ENCODE measurements at regions not wholly inside any gene's neighbourhood (a gene's known extent, or its start where the extent isn't known, plus 50 kb on each side); places are given as distances from the start of the nearest gene placed in this dataset.
"Not testable (repeated sequence)": the region's sequence is repeated elsewhere in the genome, so short reads cannot be mapped to it uniquely, and the experiment has no call there.

DNA sequence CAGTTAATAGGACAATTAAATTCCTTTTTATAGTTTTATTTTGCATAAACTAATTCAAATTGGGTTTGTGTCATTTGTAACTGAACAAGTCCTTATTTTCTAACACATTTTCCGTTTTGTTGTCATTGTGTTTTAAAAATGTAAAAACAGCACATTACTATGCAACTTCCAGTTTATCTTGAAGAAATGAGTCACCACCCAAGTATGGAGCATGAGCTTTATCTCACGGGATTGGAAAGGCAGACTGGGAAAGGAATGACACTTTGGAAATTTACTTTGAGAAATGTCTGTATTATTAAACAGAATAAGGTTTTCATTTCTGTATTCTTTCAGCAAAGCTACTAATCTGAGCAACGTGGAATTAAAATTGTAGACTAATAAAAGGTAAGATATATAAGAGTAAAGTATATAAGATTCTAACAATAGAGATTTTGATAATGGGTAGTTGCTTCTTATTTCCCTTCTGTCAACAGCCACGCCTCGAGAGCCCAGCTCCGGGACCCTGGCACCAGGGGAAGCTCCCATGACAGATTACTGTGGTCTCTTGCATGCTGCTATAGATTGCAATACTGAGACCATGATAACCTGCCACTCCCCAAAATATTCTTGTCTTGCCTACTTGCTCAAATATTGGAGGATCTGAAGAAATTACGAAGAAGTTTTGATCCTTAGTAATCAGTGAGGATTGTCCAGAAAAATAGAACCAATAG, 433.1 kb downstream of the CHSY3 start:
- Mint-ChIP-seq H3K9me3 (peaks cover 11% of the 10 kb centered on the region), H3K4me1 (ENCODE audit: low read depth in 2 of 2) (no peaks in the 10 kb centered on the region), H3K27me3 (no peaks in the 10 kb centered on the region), H3K36me3 (no peaks in the 10 kb centered on the region), H3K4me3 (no peak overlapping the region), H3K27ac (no peak overlapping the region)
- no peak for ATAC-seq
- DNase-seq (ENCODE audit: low spot score): no peak

- DNase-seq (ENCODE audit: low spot score): no peak
- H3K9me3 Mint-ChIP-seq: peaks cover 8% of the 10 kb centered on the region
- H3K4me1 Mint-ChIP-seq (ENCODE audit: low read depth in 2 of 2): no peaks in the 10 kb centered on the region
- H3K4me3 Mint-ChIP-seq: no peak overlapping the region
- H3K36me3 Mint-ChIP-seq: no peaks in the 10 kb centered on the region
- no peak for ATAC-seq
- H3K27ac Mint-ChIP-seq: no peak overlapping the region
- H3K27me3 Mint-ChIP-seq: no peaks in the 10 kb centered on the region
These were observed 430.9 kb downstream of the CHSY3 start for GRCh38 chr5:130335117-130335516.

- Mint-ChIP-seq H3K27me3 (no peaks in the 10 kb centered on the region), H3K9me3 (peaks cover 9% of the 10 kb centered on the region), H3K27ac (no peak overlapping the region), H3K4me3 (no peak overlapping the region), H3K36me3 (no peaks in the 10 kb centered on the region), H3K4me1 (ENCODE audit: low read depth in 2 of 2) (no peaks in the 10 kb centered on the region)
- no peak for ATAC-seq
- DNase-seq (ENCODE audit: low spot score): no peak
These were observed 428.8 kb downstream of the CHSY3 start for GRCh38 chr5:130333089-130333488.

GRCh38 chr5:130331332-130331731, 427.1 kb downstream of the CHSY3 start:
- H3K27ac Mint-ChIP-seq: no peak overlapping the region
- no peaks in the 10 kb centered on the region for H3K36me3 Mint-ChIP-seq
- H3K4me1 Mint-ChIP-seq (ENCODE audit: low read depth in 2 of 2): no peaks in the 10 kb centered on the region
- no peak overlapping the region for H3K4me3 Mint-ChIP-seq
- ATAC-seq (no peak), DNase-seq (ENCODE audit: low spot score) (no peak)
- H3K27me3 Mint-ChIP-seq: no peaks in the 10 kb centered on the region
- peaks cover 9% of the 10 kb centered on the region for H3K9me3 Mint-ChIP-seq

- no peak overlapping the region for H3K27ac Mint-ChIP-seq
- no peak for DNase-seq (ENCODE audit: low spot score)
- H3K4me3 Mint-ChIP-seq: no peak overlapping the region
- no peaks in the 10 kb centered on the region for H3K27me3 Mint-ChIP-seq
- no peak for ATAC-seq
- peaks cover 11% of the 10 kb centered on the region for H3K9me3 Mint-ChIP-seq
- peaks cover 0 to 3% of the 10 kb centered on the region in 2 donors for H3K4me1 Mint-ChIP-seq (ENCODE audit: low read depth in 2 of 2)
- no peaks in the 10 kb centered on the region for H3K36me3 Mint-ChIP-seq
These were observed 420.8 kb downstream of the CHSY3 start for GRCh38 chr5:130324953-130325671.

GRCh38 chr5:130323804-130324454, 419.7 kb downstream of the CHSY3 start:
- Mint-ChIP-seq H3K4me3 (no peak overlapping the region), H3K27me3 (no peaks in the 10 kb centered on the region), H3K27ac (no peak overlapping the region), H3K4me1 (ENCODE audit: low read depth in 2 of 2) (peaks cover 0 to 3% of the 10 kb centered on the region in 2 donors), H3K9me3 (peaks cover 6% of the 10 kb centered on the region), H3K36me3 (no peaks in the 10 kb centered on the region)
- ATAC-seq: no peak
- no peak for DNase-seq (ENCODE audit: low spot score)

DNA sequence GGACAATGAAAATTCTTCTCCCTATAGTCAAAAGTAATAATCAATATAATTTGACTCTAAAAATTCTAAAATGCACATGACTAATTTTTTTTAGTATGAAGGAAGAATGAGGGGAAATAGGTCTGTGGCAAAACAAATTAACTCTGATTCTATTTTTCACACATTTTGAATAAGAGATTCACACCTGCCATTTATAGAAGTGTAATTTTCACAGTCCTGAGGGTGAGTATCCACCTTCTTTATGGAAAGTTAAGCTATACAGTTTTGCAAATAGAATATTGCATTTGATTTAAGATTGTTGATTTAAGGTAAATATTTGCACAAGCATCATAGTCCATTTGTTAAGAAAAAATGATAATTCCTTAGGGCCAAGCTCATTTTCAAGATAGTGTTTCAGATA, 417.7 kb downstream of the CHSY3 start:
- peaks cover 11% of the 10 kb centered on the region for H3K9me3 Mint-ChIP-seq
- no peak overlapping the region for H3K4me3 Mint-ChIP-seq
- no peaks in the 10 kb centered on the region for H3K27me3 Mint-ChIP-seq
- H3K27ac Mint-ChIP-seq: no peak overlapping the region
- peaks cover 0 to 3% of the 10 kb centered on the region in 2 donors for H3K4me1 Mint-ChIP-seq (ENCODE audit: low read depth in 2 of 2)
- ATAC-seq (no peak), DNase-seq (ENCODE audit: low spot score) (no peak)
- H3K36me3 Mint-ChIP-seq: no peaks in the 10 kb centered on the region

GRCh38 chr5:130316971-130317680, 412.9 kb downstream of the CHSY3 start:
- Mint-ChIP-seq H3K27me3 (no peaks in the 10 kb centered on the region), H3K4me1 (ENCODE audit: low read depth in 2 of 2) (peaks cover 0 to 3% of the 10 kb centered on the region in 2 donors)

DNA sequence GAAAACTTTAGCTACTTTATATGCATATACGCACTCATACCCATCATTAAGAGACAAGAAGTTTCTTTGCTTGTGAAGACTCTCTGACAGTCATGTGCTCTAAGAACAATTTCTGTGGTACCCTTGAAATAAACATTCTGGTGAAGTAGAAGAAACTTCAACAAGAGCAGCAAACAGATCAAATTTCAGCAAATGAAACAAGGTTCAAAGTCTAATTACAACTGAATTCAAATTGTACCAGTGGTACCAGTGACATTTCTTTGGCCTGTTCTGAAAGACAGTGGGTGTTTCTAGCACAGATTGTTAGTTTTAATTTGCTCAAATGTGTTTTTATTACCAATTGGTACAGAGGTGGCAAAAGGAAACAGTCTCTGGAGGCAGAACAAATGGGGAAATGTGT, 391.0 kb downstream of the CHSY3 start:
- no peak overlapping the region for H3K27ac Mint-ChIP-seq
- ATAC-seq (no peak), DNase-seq (ENCODE audit: low spot score) (no peak)
- H3K4me1 Mint-ChIP-seq (ENCODE audit: low read depth in 2 of 2): no peaks in the 10 kb centered on the region
- no peaks in the 10 kb centered on the region for H3K27me3 Mint-ChIP-seq
- H3K9me3 Mint-ChIP-seq: peaks cover 9% of the 10 kb centered on the region
- H3K36me3 Mint-ChIP-seq: no peaks in the 10 kb centered on the region
- H3K4me3 Mint-ChIP-seq: no peak overlapping the region

More at GRCh38 chr5:130316971-130317680, 412.9 kb downstream of the CHSY3 start:
- Mint-ChIP-seq H3K36me3 (no peaks in the 10 kb centered on the region), H3K27ac (no peak overlapping the region), H3K4me3 (no peak overlapping the region), H3K9me3 (peaks cover 10% of the 10 kb centered on the region)
- DNase-seq (ENCODE audit: low spot score) (no peak), ATAC-seq (no peak)

- H3K4me1 Mint-ChIP-seq (ENCODE audit: low read depth in 2 of 2); H3K27ac Mint-ChIP-seq; H3K27me3 Mint-ChIP-seq; ATAC-seq; H3K36me3 Mint-ChIP-seq; H3K4me3 Mint-ChIP-seq; H3K9me3 Mint-ChIP-seq; DNase-seq (ENCODE audit: low spot score): not testable (repeated sequence)
These were observed 390.5 kb downstream of the CHSY3 start for GRCh38 chr5:130294798-130295197.

DNA sequence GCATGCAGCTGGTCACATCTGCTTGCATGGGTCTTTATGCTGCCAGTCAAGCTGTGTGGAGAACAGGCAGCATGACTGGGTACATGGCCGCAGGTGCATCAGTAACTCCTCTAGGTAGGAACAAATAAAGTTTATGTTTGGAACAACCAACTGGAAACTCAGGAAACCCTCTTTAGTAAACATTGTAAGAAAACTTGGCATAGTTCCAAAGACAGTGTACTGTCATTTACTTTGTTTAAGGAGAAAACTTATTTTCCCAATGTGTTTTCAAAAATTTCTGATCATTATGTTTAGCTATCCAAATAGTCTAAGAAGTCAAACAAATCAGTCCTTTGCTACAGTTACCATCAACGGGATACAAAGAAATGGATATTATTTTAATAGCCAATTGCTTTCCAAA, 386.0 kb downstream of the CHSY3 start:
- no peak overlapping the region for H3K27ac Mint-ChIP-seq
- H3K9me3 Mint-ChIP-seq: peaks cover 5% of the 10 kb centered on the region
- no peak overlapping the region for H3K4me3 Mint-ChIP-seq
- H3K4me1 Mint-ChIP-seq (ENCODE audit: low read depth in 2 of 2): no peaks in the 10 kb centered on the region
- no peaks in the 10 kb centered on the region for H3K27me3 Mint-ChIP-seq
- ATAC-seq (no peak), DNase-seq (ENCODE audit: low spot score) (no peak)
- no peaks in the 10 kb centered on the region for H3K36me3 Mint-ChIP-seq

DNA sequence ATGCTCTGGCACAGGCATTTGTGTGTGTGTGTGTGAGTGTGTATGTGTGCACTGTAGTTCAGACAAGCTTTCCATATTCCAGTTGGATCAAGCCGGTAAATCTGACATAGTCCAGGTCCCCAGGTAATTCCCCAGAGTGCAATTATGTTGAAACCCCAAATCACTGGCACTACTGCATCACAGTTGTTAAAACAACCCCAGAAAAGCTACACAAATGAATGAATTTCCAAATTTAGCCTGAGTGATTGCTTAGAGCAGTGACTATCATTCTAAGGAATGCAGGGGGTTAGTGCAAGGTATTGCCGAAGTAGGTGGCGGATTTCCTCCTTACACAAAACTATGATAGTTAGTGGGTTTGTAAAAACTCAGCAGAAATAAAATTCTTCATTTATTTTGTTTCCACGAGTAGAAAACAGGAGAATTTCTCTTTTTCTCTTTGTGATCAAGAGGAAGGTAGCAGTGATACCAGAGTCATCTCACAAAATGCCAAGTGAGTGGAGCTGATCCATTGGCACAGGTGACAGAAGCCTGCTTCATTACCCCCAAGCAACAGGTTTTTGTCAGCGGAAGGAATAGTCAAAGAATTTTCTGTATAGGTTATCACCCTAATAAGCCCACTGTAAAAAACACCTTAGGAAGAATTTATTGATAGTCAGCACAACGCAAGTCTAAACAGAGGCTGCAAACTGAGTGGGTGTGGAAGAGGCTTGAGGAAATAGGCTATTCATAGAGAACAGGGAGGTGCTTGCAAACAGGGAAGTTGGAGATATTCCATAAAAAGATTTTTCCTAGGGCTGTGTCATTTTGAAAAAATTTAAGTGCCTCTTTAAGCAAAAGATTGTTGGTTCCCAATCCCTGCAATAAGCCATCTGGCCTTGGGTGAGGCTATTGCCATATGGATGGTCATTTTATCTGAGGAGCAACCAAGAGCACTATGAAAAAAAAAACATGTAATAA, 385.1 kb downstream of the CHSY3 start:
- DNase-seq (ENCODE audit: low spot score) (no peak), ATAC-seq (no peak)
- Mint-ChIP-seq H3K4me1 (ENCODE audit: low read depth in 2 of 2) (no peaks in the 10 kb centered on the region), H3K27ac (no peak overlapping the region), H3K9me3 (peaks cover 6% of the 10 kb centered on the region), H3K27me3 (no peaks in the 10 kb centered on the region), H3K4me3 (no peak overlapping the region), H3K36me3 (no peaks in the 10 kb centered on the region)

DNA sequence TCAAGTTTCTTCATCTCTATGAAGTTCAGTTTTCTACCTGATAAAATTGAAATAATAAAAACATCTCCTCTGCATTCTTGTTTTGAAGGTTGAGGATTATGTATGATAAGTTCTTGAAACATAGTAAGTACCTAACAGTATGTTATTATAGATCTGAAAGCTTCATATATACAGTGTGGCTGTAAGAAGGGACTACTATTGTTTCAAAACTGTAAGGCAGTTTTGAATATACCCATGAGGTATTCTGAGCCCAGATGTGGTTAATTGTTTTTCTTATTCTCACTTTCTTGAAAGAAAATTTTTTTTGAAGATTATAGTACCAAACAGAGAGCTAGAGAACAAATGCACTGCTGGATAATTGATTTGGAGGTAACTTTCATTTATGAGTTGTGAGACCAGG, 383.2 kb downstream of the CHSY3 start:
- DNase-seq (ENCODE audit: low spot score) (no peak), ATAC-seq (no peak)
- Mint-ChIP-seq H3K27ac (no peak overlapping the region), H3K9me3 (peaks cover 6% of the 10 kb centered on the region), H3K4me1 (ENCODE audit: low read depth in 2 of 2) (no peaks in the 10 kb centered on the region), H3K4me3 (no peak overlapping the region), H3K36me3 (no peaks in the 10 kb centered on the region), H3K27me3 (no peaks in the 10 kb centered on the region)

All from natural killer cell treated with Interleukin-12 subunit alpha and Interleukin-12 subunit beta and Interleukin-15 and Interleukin-18, amount 100 ng/mL, for 72 hours (primary cell).